ENCODE measurements at regions not wholly inside any gene's neighbourhood (a gene's known extent, or its start where the extent isn't known, plus 50 kb on each side); places are given as distances from the start of the nearest gene placed in this dataset.
A peak's percentile ranks its signal among the peaks of the same experiment; 100 is the strongest.
"Not testable (repeated sequence)": the region's sequence is repeated elsewhere in the genome, so short reads cannot be mapped to it uniquely, and the experiment has no call there.

GRCh38 chr7:3167551-3167950 is 123.9 kb upstream of the CARD11 start:
- POLR2A ChIA-PET: no interaction called here

DNA sequence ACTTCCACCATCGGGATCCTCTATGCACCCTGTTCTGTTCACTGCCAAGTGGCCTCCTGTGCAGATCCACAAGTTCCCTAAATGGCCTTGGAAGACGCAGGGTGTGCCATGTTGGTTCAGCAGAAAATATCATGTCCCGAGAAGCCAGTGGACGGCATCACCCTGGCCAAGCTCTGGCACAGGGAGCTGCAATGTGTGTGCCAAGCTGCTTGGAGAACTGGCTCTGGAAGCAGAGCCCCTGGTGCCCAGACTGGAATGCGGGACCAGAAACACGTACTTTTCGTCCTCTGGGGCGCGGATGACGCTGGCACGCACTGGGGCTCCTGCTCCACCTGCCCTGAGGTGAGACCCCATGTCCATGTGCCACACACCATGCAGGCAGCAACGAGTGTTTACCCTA is 124.7 kb upstream of the CARD11 start:
- Mint-ChIP-seq H3K4me1 (peaks cover 0 to 6% (median 1%) of the 10 kb centered on the region in 4 donors), H3K27ac (no peak overlapping the region), H3K9me3 (peaks cover 0 to 9% (median 0%) of the 10 kb centered on the region in 9 donors), H3K27me3 (peaks cover 5 to 25% (median 15%) of the 10 kb centered on the region in 5 donors), H3K4me3 (no peak overlapping the region), H3K36me3 (no peaks in the 10 kb centered on the region)
- ATAC-seq: no peak
- no peak for DNase-seq
- POLR2A ChIA-PET: no interaction called here

More at GRCh38 chr7:3167551-3167950, 123.9 kb upstream of the CARD11 start:
- H3K27me3 Mint-ChIP-seq: peaks cover 5 to 25% (median 15%) of the 10 kb centered on the region in 5 donors
- peaks cover 0 to 6% (median 1%) of the 10 kb centered on the region in 4 donors for H3K4me1 Mint-ChIP-seq
- no peak for ATAC-seq
- no peak for DNase-seq
- peaks cover 0 to 9% (median 1%) of the 10 kb centered on the region in 9 donors for H3K9me3 Mint-ChIP-seq
- peak overlapping the region in 1 of 10 donors; percentile 69 for H3K27ac Mint-ChIP-seq
- H3K36me3 Mint-ChIP-seq: no peaks in the 10 kb centered on the region
- no peak overlapping the region for H3K4me3 Mint-ChIP-seq

DNA sequence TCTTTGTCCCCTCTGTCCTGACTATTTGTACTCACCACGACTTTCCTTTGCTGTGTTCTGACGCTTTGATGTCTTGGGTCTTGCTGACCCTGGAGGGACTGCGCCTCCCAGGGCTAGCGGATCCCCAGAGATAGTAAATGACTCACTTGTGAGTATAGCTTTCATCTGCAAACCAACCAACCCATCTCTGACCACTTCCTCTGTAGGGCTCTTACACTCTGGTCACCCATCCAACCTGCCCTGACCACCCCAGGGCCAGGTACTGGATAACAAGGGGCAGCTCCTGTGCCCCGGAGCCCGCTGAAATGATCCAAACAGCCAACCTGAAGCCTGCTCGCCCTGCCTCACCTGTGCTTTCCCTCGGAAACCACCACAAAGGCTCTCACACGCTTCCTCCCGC is 125.2 kb upstream of the CARD11 start:
- H3K27ac Mint-ChIP-seq: peak overlapping the region in 1 of 10 donors; percentile 39
- POLR2A ChIA-PET: interaction anchor here (0.6 kb wide), 1 partner anchor 18 kb away, joined by 3 read pairs; no protein-coding TSS in a partner anchor
- peaks cover 5 to 25% (median 15%) of the 10 kb centered on the region in 5 donors for H3K27me3 Mint-ChIP-seq
- H3K36me3 Mint-ChIP-seq: no peaks in the 10 kb centered on the region
- H3K4me1 Mint-ChIP-seq: peaks cover 0 to 6% (median 1%) of the 10 kb centered on the region in 4 donors
- ATAC-seq: no peak
- H3K9me3 Mint-ChIP-seq: peaks cover 0 to 9% (median 0%) of the 10 kb centered on the region in 9 donors
- DNase-seq: no peak
- no peak overlapping the region for H3K4me3 Mint-ChIP-seq

GRCh38 chr7:3172768-3173280 is 128.2 kb upstream of the SDK1 start:
- peaks cover 5 to 25% (median 15%) of the 10 kb centered on the region in 5 donors for H3K27me3 Mint-ChIP-seq
- peaks cover 0 to 9% (median 0%) of the 10 kb centered on the region in 9 donors for H3K9me3 Mint-ChIP-seq
- ATAC-seq (no peak), DNase-seq (no peak)
- peak overlapping the region in 1 of 10 donors; percentile 73 for H3K27ac Mint-ChIP-seq
- H3K36me3 Mint-ChIP-seq: no peaks in the 10 kb centered on the region
- POLR2A ChIA-PET: no interaction called here
- no peak overlapping the region for H3K4me3 Mint-ChIP-seq
- H3K4me1 Mint-ChIP-seq: peaks cover 0 to 6% (median 1%) of the 10 kb centered on the region in 4 donors

DNA sequence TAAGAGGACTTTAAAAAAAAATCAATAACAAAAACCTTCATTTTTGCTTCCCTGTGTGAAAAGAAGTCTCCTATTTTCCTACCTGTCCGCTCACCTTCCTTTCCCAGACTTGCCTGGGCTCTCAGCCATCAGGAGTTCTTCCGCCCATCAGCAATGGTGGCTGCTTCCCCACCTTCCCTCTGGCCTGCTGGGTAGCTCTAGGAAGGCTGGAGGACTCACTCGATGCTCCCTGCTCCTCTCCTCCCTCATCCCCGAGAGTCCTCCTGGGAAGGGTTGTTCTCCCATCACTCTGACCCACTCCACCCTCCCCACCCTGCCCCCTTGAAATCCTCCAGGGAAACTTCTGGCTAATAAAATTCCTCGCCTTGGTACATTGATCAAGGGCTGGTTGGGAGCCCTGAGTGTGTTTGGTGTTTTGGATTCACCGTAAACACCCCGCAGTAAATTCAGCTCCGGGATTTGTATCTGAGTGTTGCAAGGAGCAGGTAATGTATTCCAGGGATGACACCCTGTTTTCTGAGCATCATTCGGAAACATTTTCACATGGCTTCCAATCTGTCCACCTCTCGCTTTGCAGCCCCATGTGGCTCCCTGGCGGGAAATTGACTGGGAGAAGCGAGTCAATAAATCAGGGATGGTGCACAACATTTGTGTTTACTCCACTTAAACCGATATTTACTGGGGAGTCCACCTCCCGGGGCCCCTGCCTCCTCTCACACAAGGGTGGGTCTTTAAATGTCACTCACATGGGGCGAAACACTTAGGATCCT is 126.4 kb upstream of the SDK1 start:
- Mint-ChIP-seq H3K27me3 (peaks cover 2 to 16% (median 4%) of the 10 kb centered on the region in 5 donors), H3K4me1 (peaks cover 0 to 3% (median 0%) of the 10 kb centered on the region in 4 donors), H3K9me3 (peaks cover 0 to 9% (median 0%) of the 10 kb centered on the region in 9 donors), H3K4me3 (no peak overlapping the region), H3K27ac (no peak overlapping the region), H3K36me3 (no peaks in the 10 kb centered on the region)
- POLR2A ChIA-PET: no interaction called here
- DNase-seq (no peak), ATAC-seq (no peak)

- Mint-ChIP-seq H3K9me3 (peaks cover 0 to 9% (median 0%) of the 10 kb centered on the region in 9 donors), H3K36me3 (no peaks in the 10 kb centered on the region), H3K27me3 (peaks cover 1 to 13% (median 4%) of the 10 kb centered on the region in 5 donors), H3K4me1 (peaks cover 0 to 2% (median 0%) of the 10 kb centered on the region in 4 donors), H3K4me3 (no peak overlapping the region), H3K27ac (peak overlapping the region in 1 of 10 donors; percentile 32)
- POLR2A ChIA-PET: no interaction called here
- DNase-seq: no peak
- ATAC-seq: no peak
Observed at GRCh38 chr7:3175285-3175902, 125.7 kb upstream of the SDK1 start.

DNA sequence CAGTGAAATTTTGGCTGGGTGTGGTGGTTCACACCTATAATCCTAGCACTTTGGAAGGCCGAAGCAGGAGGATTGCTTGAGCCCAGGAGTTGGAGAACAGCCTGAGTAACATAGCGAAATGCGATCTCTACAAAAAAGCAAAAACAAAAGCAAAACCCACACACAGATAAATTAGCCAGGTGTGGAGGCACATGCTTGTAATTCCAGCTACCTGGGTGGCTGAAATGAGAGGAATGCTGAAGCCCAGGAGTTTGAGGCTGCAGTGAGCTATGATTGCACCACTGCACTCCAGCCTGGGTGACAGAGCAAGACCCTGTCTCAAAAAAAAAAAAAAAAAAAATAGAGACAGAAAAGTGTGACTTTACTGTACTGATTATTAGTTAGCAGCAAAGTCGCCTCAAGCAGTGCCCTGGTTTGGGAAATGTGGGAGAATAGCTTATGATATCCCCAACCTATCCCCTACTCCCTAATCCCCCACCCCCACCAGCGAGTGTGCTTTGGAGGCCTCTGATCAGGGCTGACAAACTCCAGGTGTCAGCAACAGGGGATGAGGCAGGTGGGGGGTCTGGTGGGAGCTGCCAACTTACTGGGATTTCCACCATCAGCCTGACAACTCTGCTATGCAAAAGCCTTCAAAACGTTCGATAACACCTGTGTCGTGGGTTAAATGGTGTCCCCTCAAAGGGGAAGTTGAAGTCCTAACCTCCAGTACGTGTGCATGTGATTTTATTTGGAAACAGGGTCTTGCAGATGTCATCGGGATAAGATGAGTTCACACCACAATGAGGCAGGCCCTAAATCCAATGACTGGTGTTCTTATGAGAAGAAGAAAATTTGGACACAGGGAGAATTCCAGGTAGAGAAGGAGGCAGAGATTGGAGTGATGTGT is 124.7 kb upstream of the SDK1 start:
- no peak overlapping the region for H3K4me3 Mint-ChIP-seq
- H3K27me3 Mint-ChIP-seq: peaks cover 0 to 9% (median 4%) of the 10 kb centered on the region in 5 donors
- ATAC-seq (no peak), DNase-seq (no peak)
- no peaks in the 10 kb centered on the region for H3K36me3 Mint-ChIP-seq
- peaks cover 0 to 9% (median 0%) of the 10 kb centered on the region in 9 donors for H3K9me3 Mint-ChIP-seq
- no peaks in the 10 kb centered on the region for H3K4me1 Mint-ChIP-seq
- POLR2A ChIA-PET: no interaction called here
- peak overlapping the region in 1 of 10 donors; percentile 16 for H3K27ac Mint-ChIP-seq

DNA sequence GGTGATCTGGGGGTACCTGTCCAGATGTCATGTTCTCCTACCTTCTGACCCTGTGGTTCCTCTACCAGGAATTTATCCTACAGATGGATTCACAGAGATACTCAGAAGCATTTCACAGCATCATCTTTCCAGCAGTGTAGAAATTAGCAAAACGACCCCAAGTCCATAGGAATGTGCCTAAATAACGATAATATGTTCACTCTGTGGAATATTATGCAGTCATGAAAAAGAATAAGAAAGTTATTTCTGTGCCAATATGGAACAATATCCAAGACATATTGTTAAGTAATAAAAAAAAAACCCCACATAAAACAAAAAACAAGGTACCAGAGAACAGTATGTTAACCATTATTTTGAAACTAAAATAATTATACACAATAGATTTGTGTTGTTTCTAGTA is 123.8 kb upstream of the SDK1 start:
- Mint-ChIP-seq H3K4me1 (no peaks in the 10 kb centered on the region), H3K27ac (no peak overlapping the region), H3K4me3 (no peak overlapping the region), H3K9me3 (peaks cover 0 to under 1% (median 0%) of the 10 kb centered on the region in 9 donors), H3K36me3 (no peaks in the 10 kb centered on the region), H3K27me3 (peaks cover 0 to under 1% (median 0%) of the 10 kb centered on the region in 5 donors)
- POLR2A ChIA-PET: no interaction called here
- DNase-seq (no peak), ATAC-seq (no peak)

GRCh38 chr7:3179456-3179855 is 121.6 kb upstream of the SDK1 start:
- H3K4me1 Mint-ChIP-seq: no peaks in the 10 kb centered on the region
- H3K27me3 Mint-ChIP-seq: no peaks in the 10 kb centered on the region
- peaks cover 0 to 7% (median 0%) of the 10 kb centered on the region in 9 donors for H3K9me3 Mint-ChIP-seq
- H3K36me3 Mint-ChIP-seq: no peaks in the 10 kb centered on the region
- no peak for ATAC-seq
- no peak overlapping the region for H3K27ac Mint-ChIP-seq
- peak overlapping the region in 1 of 10 donors; percentile 29 for H3K4me3 Mint-ChIP-seq
- no peak for DNase-seq
- POLR2A ChIA-PET: no interaction called here

DNA sequence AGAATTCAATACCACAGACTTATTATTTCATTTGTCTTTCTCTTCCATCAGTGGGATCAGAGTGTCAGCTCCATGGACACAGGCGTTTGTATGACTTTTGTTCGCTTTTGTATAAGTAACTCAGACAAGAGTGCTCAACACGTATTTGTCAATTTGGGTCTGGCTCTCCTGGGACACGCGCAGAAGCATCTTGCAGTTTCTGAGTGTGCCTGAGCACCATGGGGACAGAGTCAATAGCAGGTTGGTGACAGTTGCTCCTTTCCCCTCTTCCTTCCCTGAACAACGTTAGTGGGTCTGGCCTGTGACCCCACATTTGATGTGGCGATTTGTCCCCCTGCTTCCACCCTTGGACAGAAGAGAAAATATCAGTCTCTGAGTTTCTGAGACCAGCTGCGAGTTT is 120.4 kb upstream of the SDK1 start:
- POLR2A ChIA-PET: no interaction called here
- H3K9me3 Mint-ChIP-seq: peaks cover 0 to 7% (median 0%) of the 10 kb centered on the region in 9 donors
- H3K27ac Mint-ChIP-seq: no peak overlapping the region

GRCh38 chr7:3182055-3182454 is 119.0 kb upstream of the SDK1 start:
- not testable (repeated sequence) for H3K36me3 Mint-ChIP-seq, H3K27me3 Mint-ChIP-seq, H3K9me3 Mint-ChIP-seq, DNase-seq, H3K27ac Mint-ChIP-seq, H3K4me1 Mint-ChIP-seq, H3K4me3 Mint-ChIP-seq, ATAC-seq
- POLR2A ChIA-PET: interaction anchor here (0.7 kb wide), 1 partner anchor 46 kb away, joined by 4 read pairs; no protein-coding TSS in a partner anchor

More for the DNA sequence above, 120.4 kb upstream of the SDK1 start:
- DNase-seq (no peak), ATAC-seq (no peak)
- no peaks in the 10 kb centered on the region for H3K4me1 Mint-ChIP-seq
- no peaks in the 10 kb centered on the region for H3K27me3 Mint-ChIP-seq
- no peaks in the 10 kb centered on the region for H3K36me3 Mint-ChIP-seq
- H3K4me3 Mint-ChIP-seq: no peak overlapping the region

DNA sequence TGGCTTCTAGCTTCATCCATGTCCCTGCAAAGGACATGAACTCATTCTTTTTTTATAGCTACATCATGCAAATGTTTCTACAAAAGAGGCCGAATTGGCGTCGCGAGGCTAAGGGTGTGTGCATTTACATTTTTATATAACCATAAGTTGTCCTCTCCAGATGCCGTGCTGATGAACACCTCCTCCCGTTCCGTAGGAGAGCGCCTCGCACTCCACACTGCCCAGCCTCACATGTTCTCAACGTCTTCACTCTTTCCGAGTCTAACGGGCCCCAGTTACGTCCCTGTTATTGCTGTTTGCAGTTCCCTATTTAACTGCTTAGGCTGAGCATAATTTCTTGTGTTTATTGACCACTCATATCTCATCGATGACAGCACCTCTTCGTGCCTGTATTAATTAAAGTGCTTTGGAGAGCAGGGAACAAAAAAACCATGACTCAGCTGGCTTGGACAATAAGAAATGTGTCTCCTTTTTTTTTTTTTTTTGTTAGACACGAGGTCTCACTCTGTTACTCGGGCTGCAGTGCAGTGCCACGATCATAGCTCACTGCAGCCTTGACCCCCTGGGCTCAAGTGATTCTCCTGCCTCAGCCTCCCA is 113.5 kb upstream of the SDK1 start:
- Mint-ChIP-seq H3K36me3 (no peaks in the 10 kb centered on the region), H3K4me1 (peaks cover 0 to 2% (median 0%) of the 10 kb centered on the region in 4 donors), H3K27ac (no peak overlapping the region), H3K4me3 (no peak overlapping the region), H3K27me3 (no peaks in the 10 kb centered on the region), H3K9me3 (peaks cover 0 to 7% (median 0%) of the 10 kb centered on the region in 9 donors)
- ATAC-seq: no peak
- POLR2A ChIA-PET: no interaction called here
- no peak for DNase-seq
